SK-N-SH treated with all-trans-retinoic acid at 6 μM for 48 hours (cell line): ENCODE measurements at regions not wholly inside any gene's neighbourhood (a gene's known extent, or its start where the extent isn't known, plus 50 kb on each side); places are given as distances from the start of the nearest gene placed in this dataset.

Experiments used
- ATAC-seq: fragments of 200-7000 bp; cut with Tn5 transposase; 3 replicates; pipeline ENCODE4 v1.9.1; 2020; ENCODE audit warnings: mild to moderate bottlenecking, moderate library complexity
- ARNTL ChIP-seq: fragments of 450-650 bp; formaldehyde crosslinking; IDR thresholded peaks from 2 replicates; pipeline ENCODE4 v1.5.0; 2020; ENCODE audit warnings: low read depth, mild to moderate bottlenecking, moderate library complexity, borderline replicate concordance
- BACH2 ChIP-seq: fragments of 250-450 bp; sonication (Bioruptor Pico); IDR thresholded peaks from 2 replicates; pipeline ENCODE4 v1.9.0; 2021; ENCODE audit warnings: mild to moderate bottlenecking, borderline replicate concordance
- CREB5 ChIP-seq: fragments of 250-450 bp; sonication (Bioruptor Pico); IDR thresholded peaks from 2 replicates; pipeline ENCODE4 v1.5.1; 2020; ENCODE audit warnings: low read depth, mild to moderate bottlenecking, moderate library complexity
- GLIS3 ChIP-seq: fragments of 250-450 bp; sonication (Bioruptor Pico); IDR thresholded peaks from 2 replicates; pipeline ENCODE4 v1.5.0; 2020; ENCODE audit warnings: mild to moderate bottlenecking, moderate library complexity
- ISL1 ChIP-seq: fragments of 250-450 bp; sonication (Bioruptor Pico); IDR thresholded peaks from 2 replicates; pipeline ENCODE4 v2.1.2; 2022; ENCODE audit warnings: mild to moderate bottlenecking, moderate library complexity
- OSR1 ChIP-seq: fragments of 250-450 bp; sonication (Bioruptor Pico); IDR thresholded peaks from 2 replicates; pipeline ENCODE4 v1.8.0; 2022; ENCODE audit warnings: moderate library complexity, mild to moderate bottlenecking, inconsistent platforms
- PATZ1 ChIP-seq: fragments of 250-450 bp; sonication (Bioruptor Pico); IDR thresholded peaks from 2 replicates; pipeline ENCODE4 v1.8.0; 2020; ENCODE audit warnings: mild to moderate bottlenecking, moderate library complexity, borderline replicate concordance
- POU6F1 ChIP-seq: fragments of 250-450 bp; sonication (Bioruptor Pico); IDR thresholded peaks from 2 replicates; pipeline ENCODE4 v1.8.0; 2021; ENCODE audit warnings: low read depth, mild to moderate bottlenecking, moderate library complexity, borderline replicate concordance
- PPARA ChIP-seq: fragments of 250-450 bp; sonication (Bioruptor Pico); IDR thresholded peaks from 2 replicates; pipeline ENCODE4 v1.5.0; 2020; ENCODE audit warnings: mild to moderate bottlenecking, borderline replicate concordance
- RARB ChIP-seq: fragments of 250-450 bp; sonication (Bioruptor Pico); IDR thresholded peaks from 2 replicates; pipeline ENCODE4 v1.8.0; 2021; ENCODE audit warnings: mild to moderate bottlenecking, moderate library complexity
- SNAI2 ChIP-seq: fragments of 250-450 bp; sonication (Bioruptor Pico); IDR thresholded peaks from 2 replicates; pipeline ENCODE4 v1.5.0; 2020; ENCODE audit warnings: mild to moderate bottlenecking, moderate library complexity
- TCF4 ChIP-seq: fragments of 250-450 bp; sonication (Bioruptor Pico); IDR thresholded peaks from 2 replicates; pipeline ENCODE4 v1.8.0; 2021; ENCODE audit warnings: mild to moderate bottlenecking, moderate library complexity, borderline replicate concordance
- TOX ChIP-seq: fragments of 250-450 bp; sonication (Bioruptor Pico); IDR thresholded peaks from 2 replicates; pipeline ENCODE4 v1.8.0; 2021; ENCODE audit warnings: mild to moderate bottlenecking, moderate library complexity, borderline replicate concordance
- TSHZ2 ChIP-seq: fragments of 250-450 bp; sonication (Bioruptor Pico); IDR thresholded peaks from 2 replicates; pipeline ENCODE4 v1.5.0; 2020; ENCODE audit warnings: mild to moderate bottlenecking, moderate library complexity
- ZC3H10 ChIP-seq: fragments of 250-450 bp; sonication (Bioruptor Pico); IDR thresholded peaks from 2 replicates; pipeline ENCODE4 v1.5.1; 2021; ENCODE audit warnings: mild to moderate bottlenecking, moderate library complexity
- ZFP3 ChIP-seq: fragments of 250-450 bp; sonication (Bioruptor Pico); IDR thresholded peaks from 2 replicates; pipeline ENCODE4 v1.5.0; 2020; ENCODE audit warnings: mild to moderate bottlenecking, moderate library complexity
- ZFP30 ChIP-seq: fragments of 450-650 bp; formaldehyde crosslinking; IDR thresholded peaks from 2 replicates; pipeline ENCODE4 v1.5.0; 2022; ENCODE audit warnings: mild to moderate bottlenecking, moderate library complexity
- ZNF565 ChIP-seq: fragments of 450-650 bp; formaldehyde crosslinking; conservative IDR thresholded peaks from 2 replicates; pipeline ENCODE4 v1.5.0; 2020; ENCODE audit warnings: low read depth, mild to moderate bottlenecking, moderate library complexity
- ZNF70 ChIP-seq: fragments of 450-650 bp; formaldehyde crosslinking; IDR thresholded peaks from 2 replicates; pipeline ENCODE4 v1.5.0; 2020; ENCODE audit warnings: mild to moderate bottlenecking, moderate library complexity
- ZNF8 ChIP-seq: fragments of 450-650 bp; formaldehyde crosslinking; IDR thresholded peaks from 2 replicates; pipeline ENCODE4 v1.5.0; 2020; ENCODE audit warnings: mild to moderate bottlenecking, moderate library complexity

GRCh38 chr6:139482287-139482686, 107.8 kb upstream of the CITED2 start:
- ATAC-seq = no peak
- no peak for TF ChIP-seq ZNF565
- TF ChIP-seq ZNF8 (CRISPR knock-in tag) = no peak
- TF ChIP-seq BACH2 (CRISPR knock-in tag) = no peak
- no peak for TF ChIP-seq TCF4 (CRISPR knock-in tag)
- no peak for TF ChIP-seq RARB (CRISPR knock-in tag)
- TF ChIP-seq OSR1 (CRISPR knock-in tag) = no peak
- TF ChIP-seq ZFP30 (CRISPR knock-in tag) = no peak
- TF ChIP-seq ZC3H10 = no peak
- TF ChIP-seq ARNTL = no peak
- TF ChIP-seq GLIS3 (CRISPR knock-in tag) = no peak
- TF ChIP-seq CREB5 = no peak
- TF ChIP-seq SNAI2 (CRISPR knock-in tag) = no peak
- TF ChIP-seq TSHZ2 = no peak

- TF ChIP-seq ISL1 (CRISPR knock-in tag) = no peak
- TF ChIP-seq ZNF565 = no peak
- TF ChIP-seq PATZ1 (CRISPR knock-in tag) = no peak
- TF ChIP-seq ZFP30 (CRISPR knock-in tag) = no peak
- TF ChIP-seq RARB (CRISPR knock-in tag) = no peak
- TF ChIP-seq POU6F1 (CRISPR knock-in tag) = no peak
- no peak for TF ChIP-seq BACH2 (CRISPR knock-in tag)
- TF ChIP-seq PPARA (CRISPR knock-in tag) = no peak
- TF ChIP-seq GLIS3 (CRISPR knock-in tag) = no peak
- TF ChIP-seq CREB5 = no peak
- TF ChIP-seq ARNTL = no peak
- no peak for TF ChIP-seq OSR1 (CRISPR knock-in tag)
- TF ChIP-seq ZFP3 (CRISPR knock-in tag) = no peak
- TF ChIP-seq TOX (CRISPR knock-in tag) = no peak
- no peak for TF ChIP-seq ZC3H10
- no peak for TF ChIP-seq ZNF70
- ATAC-seq = no peak
These were observed 106.1 kb upstream of the CITED2 start for GRCh38 chr6:139480356-139481165.

- no peak for ATAC-seq
- TF ChIP-seq ZC3H10 (no peak), SNAI2 (CRISPR knock-in tag) (no peak), PATZ1 (CRISPR knock-in tag) (no peak), ZNF8 (CRISPR knock-in tag) (no peak), ISL1 (CRISPR knock-in tag) (no peak), ZFP3 (CRISPR knock-in tag) (no peak), ZNF70 (no peak), ZFP30 (CRISPR knock-in tag) (no peak), TSHZ2 (no peak)
These were observed 105.2 kb upstream of the CITED2 start for GRCh38 chr6:139479433-139480222.
